ES-I3 (cell line): ENCODE measurements at regions not wholly inside any gene's neighbourhood (a gene's known extent, or its start where the extent isn't known, plus 50 kb on each side); places are given as distances from the start of the nearest gene placed in this dataset.

ENCODE experiments used
- H3K36me3 ChIP-seq: 2 replicates; pipeline ENCODE4 v1.6.1; 2013; ENCODE audit warnings: mild to moderate bottlenecking, low read length, control low read depth, moderate library complexity; ENCODE audit not compliant: insufficient read depth
- H3K4me1 ChIP-seq: 2 replicates; pipeline ENCODE4 v1.6.1; 2013; ENCODE audit warnings: mild to moderate bottlenecking, control low read depth, low read length; ENCODE audit not compliant: insufficient read depth
- H3K9ac ChIP-seq: 2 replicates; pipeline ENCODE4 v1.6.1; 2013; ENCODE audit warnings: low read depth, mild to moderate bottlenecking, low read length, moderate library complexity
- H3K9me3 ChIP-seq: 2 replicates; pipeline ENCODE4 v1.6.1; 2013; ENCODE audit warnings: mild to moderate bottlenecking, low read length, moderate library complexity; ENCODE audit not compliant: control insufficient read depth, insufficient read depth

DNA sequence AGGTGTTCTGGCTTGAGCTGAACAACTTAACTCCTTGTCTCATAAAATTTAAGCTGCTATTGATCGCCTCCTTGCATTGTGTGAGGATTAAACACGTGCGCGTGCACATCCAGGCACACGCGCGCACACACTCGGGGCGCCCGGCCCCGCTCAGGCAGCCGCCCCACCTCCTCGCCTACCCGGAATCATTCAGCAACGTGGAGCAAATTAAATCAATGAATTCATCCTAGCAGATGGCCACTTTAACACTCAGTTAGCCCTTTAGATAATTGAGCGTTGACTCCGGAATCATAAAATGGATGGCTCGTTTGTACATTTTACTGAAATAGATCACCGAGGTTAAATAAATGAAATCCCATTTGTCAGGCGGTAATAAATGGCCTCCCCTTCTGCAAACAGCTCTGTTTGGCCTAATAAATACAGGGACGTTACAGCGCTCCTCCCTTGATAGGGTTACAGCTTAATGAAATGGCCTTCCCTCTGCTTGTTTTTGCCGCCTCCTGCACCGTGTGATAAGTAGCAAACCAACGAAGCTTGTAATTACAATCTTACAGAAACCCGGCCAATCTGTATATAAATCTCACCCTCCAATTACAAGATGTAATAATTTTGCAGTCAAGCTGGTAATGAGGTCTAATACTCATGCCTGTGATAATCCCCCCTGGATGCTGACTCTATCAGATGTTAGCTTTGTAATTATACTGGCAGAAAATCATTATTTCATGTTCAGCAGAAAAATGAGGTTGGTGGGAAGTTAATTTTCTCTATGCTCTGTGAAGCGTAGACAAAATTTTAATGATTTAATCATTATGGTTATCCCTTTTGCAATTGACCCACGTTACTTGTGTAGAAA, 229.7 kb upstream of the IRX4 start:
- Histone ChIP-seq H3K36me3 (no peaks in the 10 kb centered on the region), H3K4me1 (no peaks in the 10 kb centered on the region), H3K9me3 (no peaks in the 10 kb centered on the region), H3K9ac (no peak overlapping the region)

DNA sequence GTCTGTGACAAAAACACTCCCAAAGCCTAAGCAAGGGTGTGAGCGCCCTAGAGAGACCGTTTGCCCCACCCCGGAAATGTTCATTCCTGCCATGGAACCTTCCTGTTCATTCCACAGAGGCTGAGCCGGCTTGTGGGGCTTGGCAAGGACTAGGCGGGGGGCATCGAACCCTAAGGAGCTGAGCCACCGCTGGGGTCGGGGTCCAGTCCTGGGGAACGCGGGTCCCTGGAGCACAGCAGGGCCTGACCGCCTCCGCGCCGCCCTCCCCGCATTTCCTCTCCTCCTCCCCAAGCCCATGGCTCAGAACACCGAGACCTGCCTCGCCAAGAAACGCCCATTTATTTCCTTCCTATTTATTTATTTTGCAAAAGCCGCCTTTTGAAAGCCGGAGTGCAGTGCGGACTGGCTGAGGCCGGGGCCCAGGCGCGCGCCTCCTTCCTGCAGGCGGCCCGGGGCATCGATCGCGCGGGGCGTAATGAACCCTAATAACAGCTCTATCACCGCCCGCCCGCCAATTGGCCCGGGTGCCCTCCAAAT, 228.9 kb upstream of the IRX4 start:
- no peaks in the 10 kb centered on the region for H3K4me1 ChIP-seq
- H3K9ac ChIP-seq, result no peak overlapping the region
- no peaks in the 10 kb centered on the region for H3K9me3 ChIP-seq
- no peaks in the 10 kb centered on the region for H3K36me3 ChIP-seq

DNA sequence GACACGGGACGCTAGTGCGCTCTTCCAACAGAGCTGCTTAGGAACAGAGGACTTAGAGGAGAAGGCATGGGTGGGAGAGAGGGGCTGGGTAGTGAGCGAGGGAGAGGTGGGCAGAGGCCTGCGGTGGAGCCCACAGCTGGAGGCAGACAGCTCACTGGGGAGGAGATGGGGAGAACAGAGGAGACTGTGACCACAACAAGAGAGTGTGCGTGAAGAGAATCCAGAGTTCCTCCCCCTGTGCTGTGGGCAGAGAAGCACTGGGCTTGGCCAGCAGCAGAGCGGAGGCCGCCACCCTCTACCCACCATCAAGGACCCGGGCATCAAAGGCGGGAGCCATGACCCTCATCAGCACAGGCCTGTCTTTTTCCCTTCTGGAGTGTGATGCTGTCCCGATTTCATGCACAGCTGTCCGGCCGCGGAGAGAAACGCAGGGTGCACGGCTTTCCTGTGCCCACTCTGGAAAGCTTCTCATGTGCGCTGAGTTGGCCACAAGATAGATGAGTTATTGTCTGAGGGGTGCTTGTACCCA, 228.3 kb upstream of the IRX4 start:
- Histone ChIP-seq H3K4me1 (no peaks in the 10 kb centered on the region), H3K9me3 (no peaks in the 10 kb centered on the region), H3K36me3 (no peaks in the 10 kb centered on the region), H3K9ac (no peak overlapping the region)

DNA sequence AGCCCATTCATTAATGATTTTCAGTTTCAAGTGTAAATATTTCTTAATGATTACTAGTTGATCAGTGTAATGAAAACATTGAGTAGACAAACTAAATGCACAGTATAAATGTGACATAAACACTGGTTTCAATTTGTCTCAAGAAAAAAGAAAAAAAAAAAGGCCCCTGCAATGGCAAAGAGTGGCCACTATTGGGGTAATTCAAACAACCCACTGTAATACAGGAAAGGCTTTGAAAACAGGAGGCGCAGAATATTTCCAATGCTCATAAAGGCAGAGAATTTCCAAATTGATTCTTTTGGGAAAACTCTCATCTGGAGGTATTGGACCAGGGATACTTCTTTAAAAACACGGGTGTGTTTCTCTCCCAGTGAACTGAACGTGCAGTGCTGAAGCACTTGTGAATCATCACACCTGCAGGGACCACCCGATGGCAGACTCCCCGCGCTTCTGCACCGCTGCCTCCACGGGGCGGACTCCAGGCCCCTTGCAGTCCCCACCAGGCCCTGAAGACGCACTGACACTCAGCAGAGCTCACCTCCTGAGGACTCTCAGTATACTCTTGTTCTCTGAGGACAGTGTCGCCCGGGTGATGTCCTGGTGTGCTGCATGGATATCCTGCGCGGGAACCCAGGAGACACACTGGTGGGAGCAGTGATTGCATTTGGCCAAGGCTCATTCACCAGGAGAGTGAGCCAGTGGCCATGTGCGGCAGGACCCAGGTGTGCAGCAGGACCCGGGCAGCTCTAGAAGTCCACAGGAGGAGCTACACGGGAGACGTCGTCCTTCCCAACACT, 227.6 kb upstream of the IRX4 start:
- Histone ChIP-seq H3K9ac (no peak overlapping the region), H3K36me3 (no peaks in the 10 kb centered on the region), H3K4me1 (no peaks in the 10 kb centered on the region), H3K9me3 (no peaks in the 10 kb centered on the region)

DNA sequence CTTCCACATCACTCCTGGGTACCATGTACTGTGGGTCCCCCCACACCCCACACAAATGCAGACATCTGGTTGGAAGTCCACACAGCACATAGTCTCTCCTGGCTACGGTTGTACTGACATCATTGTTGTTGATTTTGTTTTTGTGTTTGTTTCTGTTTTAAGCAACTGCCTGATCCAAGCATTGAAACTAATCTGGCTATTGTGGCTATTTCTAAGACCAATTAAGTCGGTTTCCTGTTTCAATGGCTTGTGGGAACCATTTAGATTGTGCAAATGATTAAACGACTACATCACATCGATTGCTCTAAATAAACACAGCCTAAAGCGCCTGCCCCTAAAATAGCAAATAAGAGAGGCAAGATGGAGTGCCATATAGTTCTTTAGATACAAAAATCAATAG, 226.8 kb upstream of the IRX4 start:
- H3K36me3 ChIP-seq, result no peaks in the 10 kb centered on the region
- no peaks in the 10 kb centered on the region for H3K9me3 ChIP-seq
- no peak overlapping the region for H3K9ac ChIP-seq
- H3K4me1 ChIP-seq, result no peaks in the 10 kb centered on the region

DNA sequence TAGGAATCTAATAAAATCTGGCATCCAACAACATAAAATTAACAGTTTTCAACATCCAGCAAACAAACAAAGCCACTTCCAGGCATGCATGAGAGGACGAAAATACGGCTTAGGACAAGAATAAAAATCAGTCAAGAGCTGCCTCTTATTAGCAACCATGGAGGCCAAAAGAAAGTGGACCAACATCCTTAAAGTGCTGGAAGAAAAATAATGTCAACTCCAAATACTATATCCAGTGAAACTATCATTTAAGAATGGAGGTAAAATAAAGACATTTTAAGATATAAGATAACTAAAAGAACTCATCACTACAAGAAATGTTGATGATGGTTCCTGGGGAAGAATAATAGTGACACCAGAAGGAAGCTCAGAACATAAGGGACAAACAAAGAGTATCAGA, 224.0 kb upstream of the IRX4 start:
- H3K9me3 ChIP-seq, result no peaks in the 10 kb centered on the region
- no peaks in the 10 kb centered on the region for H3K36me3 ChIP-seq
- H3K9ac ChIP-seq, result no peak overlapping the region
- H3K4me1 ChIP-seq, result no peaks in the 10 kb centered on the region

DNA sequence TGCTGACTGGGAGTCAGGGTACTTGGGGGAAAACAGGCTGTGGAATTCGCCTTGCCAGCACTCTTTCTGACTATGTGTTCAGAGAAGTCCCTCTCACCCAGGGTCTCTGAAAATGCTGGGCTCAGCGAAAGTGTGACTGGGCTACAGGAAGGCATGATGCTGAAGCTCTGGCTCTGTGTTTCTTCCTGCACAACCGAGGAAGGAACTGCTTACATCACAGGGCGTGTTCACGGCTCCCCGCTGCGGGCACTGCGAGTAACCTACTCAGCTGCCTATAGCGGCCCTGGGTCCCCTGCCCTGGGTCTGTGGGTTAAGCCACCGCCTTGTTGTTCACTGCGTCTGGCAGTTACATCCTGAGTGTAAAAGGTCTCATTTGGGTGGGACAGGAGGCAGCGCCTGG, 222.4 kb upstream of the IRX4 start:
- no peaks in the 10 kb centered on the region for H3K4me1 ChIP-seq
- H3K36me3 ChIP-seq, result no peaks in the 10 kb centered on the region
- no peak overlapping the region for H3K9ac ChIP-seq
- no peaks in the 10 kb centered on the region for H3K9me3 ChIP-seq

DNA sequence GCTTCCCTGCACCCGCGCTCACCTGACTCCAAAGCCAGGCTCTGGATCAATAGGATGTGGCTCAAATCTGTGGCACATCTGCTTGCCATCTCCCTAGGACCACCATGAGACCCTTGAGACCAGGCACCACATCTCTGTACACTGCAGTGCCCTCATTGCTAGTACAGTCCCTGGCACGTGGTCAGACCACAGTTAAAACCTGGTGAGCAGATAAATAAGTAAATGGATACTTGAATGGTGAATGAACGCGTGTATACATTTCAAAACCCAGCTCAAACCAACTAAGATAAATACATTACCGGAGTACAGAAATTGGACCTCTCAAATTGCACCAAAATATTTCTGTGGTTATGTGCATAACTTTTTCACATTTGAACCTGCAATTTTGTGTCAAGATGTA, 221.2 kb upstream of the IRX4 start:
- Histone ChIP-seq H3K9me3 (no peaks in the 10 kb centered on the region), H3K9ac (no peak overlapping the region), H3K36me3 (no peaks in the 10 kb centered on the region), H3K4me1 (no peaks in the 10 kb centered on the region)

DNA sequence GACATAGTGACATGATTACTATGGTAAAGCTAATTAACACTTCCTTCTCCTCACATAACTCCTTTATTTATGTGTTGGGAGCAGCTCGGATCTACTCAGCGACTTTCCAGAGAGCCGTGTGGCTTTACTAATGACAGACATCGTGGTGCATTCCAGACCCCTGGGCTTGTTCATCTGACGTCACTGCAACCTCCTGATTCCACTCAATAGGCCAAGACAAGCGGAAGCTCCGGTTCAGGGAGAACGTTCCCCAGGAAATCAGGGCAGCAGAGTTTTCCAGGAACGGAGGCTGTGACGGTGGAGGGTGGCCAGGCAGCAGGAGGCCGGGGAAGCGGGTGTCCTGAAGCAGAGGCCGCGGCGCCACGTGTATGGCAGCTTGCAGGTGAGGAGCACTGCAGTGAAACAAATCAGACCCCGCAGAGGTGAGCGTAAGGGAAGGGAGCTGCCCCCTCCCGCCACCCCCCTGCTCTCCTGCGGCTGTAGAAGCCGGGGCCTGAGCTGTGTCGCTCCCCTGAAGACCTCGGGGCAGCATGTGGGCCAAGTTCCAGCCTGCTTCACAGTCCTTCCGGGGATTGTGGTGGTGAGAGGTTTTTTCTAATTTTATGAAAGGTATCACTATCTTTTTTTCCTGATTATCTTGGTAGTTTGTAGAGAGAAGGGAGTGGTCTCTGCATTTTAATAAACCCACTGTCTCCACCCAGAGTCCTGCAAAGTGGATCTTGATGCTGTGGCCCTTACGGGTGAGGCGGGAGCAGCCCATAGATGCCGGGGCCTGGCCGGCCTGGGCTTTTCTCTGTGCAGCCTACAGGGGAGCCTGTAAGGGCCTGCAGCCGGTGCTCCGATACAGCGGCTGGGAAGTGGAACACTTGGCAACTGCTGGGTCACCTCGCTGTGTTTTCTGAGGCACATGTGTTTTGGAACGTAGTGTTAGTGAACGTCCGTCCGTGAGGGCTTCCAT, 220.4 kb upstream of the IRX4 start:
- Histone ChIP-seq H3K9ac (no peak overlapping the region), H3K4me1 (no peaks in the 10 kb centered on the region), H3K36me3 (no peaks in the 10 kb centered on the region), H3K9me3 (no peaks in the 10 kb centered on the region)

DNA sequence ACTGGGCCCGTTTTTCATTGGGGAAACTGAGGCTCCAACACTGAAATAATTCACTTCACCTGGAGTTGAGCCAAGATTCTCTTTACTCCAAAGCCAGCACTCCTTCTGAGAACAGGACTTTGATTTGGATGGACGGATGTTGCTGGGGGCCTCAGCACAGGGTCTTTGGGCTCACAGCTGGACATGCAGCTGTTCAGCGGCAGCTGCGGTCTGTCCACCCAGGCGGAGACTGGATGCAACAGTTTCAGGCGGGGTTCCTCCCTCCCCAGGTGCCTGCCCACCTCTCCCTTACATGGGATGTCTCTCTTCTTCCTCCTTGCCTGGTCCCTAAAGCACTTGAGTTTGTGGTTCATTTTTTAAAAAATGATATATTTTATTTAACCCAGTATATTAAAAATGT, 219.0 kb upstream of the IRX4 start:
- H3K9me3 ChIP-seq, result no peaks in the 10 kb centered on the region
- no peak overlapping the region for H3K9ac ChIP-seq
- H3K4me1 ChIP-seq, result no peaks in the 10 kb centered on the region
- no peaks in the 10 kb centered on the region for H3K36me3 ChIP-seq

DNA sequence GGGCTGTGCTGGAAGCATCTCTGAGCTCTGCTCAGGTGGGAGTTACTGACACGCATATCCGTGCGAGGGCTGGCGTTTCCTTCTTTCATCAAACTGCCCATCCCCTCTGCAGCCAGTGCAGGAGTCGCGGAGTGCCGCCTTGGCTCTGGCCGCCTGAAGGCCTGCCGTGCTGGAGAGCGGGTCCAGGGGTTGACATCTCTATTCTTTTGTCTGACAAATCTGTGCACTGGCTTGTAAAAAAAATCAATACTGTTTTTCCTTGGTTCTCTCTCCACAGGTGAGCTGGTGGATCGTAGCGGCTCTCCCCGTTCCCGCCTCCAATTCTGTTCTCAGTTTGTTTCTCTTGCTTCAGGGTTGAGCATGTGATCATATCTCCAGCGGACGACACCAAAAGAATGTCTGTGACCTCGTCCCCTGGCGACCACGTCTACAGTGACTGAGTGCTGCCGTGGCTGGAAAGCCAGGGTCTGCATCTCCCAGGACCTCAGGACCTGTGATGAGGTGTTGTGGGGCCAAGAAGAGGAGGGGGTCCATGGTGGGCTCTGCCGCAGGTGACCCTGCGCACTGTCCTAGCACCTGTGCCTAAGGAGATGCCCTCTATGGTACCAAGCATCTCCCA, 214.3 kb upstream of the IRX4 start:
- no peaks in the 10 kb centered on the region for H3K36me3 ChIP-seq
- H3K9ac ChIP-seq, result no peak overlapping the region
- H3K4me1 ChIP-seq, result no peaks in the 10 kb centered on the region
- no peaks in the 10 kb centered on the region for H3K9me3 ChIP-seq

DNA sequence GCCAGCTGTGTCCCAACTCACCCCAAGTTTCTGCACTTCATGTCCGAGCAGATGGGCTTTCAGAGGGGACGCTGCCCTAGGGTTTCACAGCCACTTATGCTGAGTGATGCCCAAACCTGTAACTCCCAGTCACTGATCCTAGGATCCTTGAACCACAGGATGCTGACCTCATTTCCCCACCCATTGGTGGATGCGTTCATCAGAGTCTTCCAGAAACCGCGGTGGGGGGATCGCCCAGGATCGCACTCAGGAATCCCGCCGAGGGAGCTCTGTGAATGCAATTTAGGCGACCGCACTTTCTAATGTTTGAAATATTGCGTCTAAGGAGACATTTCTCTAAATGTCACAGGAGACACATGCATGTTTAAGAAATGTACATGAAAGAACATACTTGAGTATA, 212.3 kb upstream of the IRX4 start:
- Histone ChIP-seq H3K9me3 (no peaks in the 10 kb centered on the region), H3K4me1 (no peaks in the 10 kb centered on the region), H3K9ac (no peak overlapping the region), H3K36me3 (no peaks in the 10 kb centered on the region)

DNA sequence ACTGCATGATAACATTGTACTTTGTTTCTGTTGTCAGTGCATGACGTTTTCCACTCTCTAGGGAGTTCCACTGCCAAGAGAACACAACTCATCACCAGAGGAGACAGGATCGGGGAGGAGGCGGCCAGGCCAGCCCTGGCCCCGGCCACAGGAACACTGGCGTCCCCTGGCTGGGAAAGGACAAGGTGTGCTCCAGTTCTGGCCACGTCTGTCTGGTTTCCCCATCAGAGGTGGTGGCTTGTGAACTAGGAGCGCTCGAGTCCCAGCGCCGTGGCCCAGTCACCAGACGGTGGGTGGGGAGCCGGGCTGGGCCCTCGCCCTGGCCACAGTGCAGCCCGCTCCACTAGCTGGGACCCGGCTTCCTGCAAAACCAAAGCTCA, 211.9 kb upstream of the IRX4 start:
- Histone ChIP-seq H3K9me3 (no peaks in the 10 kb centered on the region), H3K4me1 (no peaks in the 10 kb centered on the region)

More for the DNA sequence above, 211.9 kb upstream of the IRX4 start:
- no peak overlapping the region for H3K9ac ChIP-seq
- no peaks in the 10 kb centered on the region for H3K36me3 ChIP-seq
